GM12878 (cell line): ENCODE measurements at regions not wholly inside any gene's neighbourhood (a gene's known extent, or its start where the extent isn't known, plus 50 kb on each side); places are given as distances from the start of the nearest gene placed in this dataset.

Experiments
- ATAC-seq: fragments of 200-7000 bp; cut with Tn5 transposase; 3 replicates; pipeline ENCODE4 v1.9.1; 2020; ENCODE audit warnings: mild to moderate bottlenecking, moderate library complexity
- BruUV-seq: library from RNA; stranded (reverse); fragments of 400-500 nt; replicated peaks from 2 replicates; lab custom pipeline; 2021; lab: Mats Ljungman, UMichigan
- CTCF ChIA-PET: fragments of 300-600 bp; sonication (Branson Sonifier 250); formaldehyde crosslinking; extraction: SDS; loops from one replicate; lab custom pipeline; 2021; ENCODE audit warnings: inconsistent platforms; lab: Yijun Ruan, JAX
- POLR2A ChIA-PET: fragments of 350-600 bp; formaldehyde crosslinking; extraction: SDS; loops from one replicate; lab custom pipeline; 2021; ENCODE audit warnings: inconsistent platforms; lab: Charles Lee
- RAD21 ChIA-PET: fragments of 300-600 bp; sonication (Branson Sonifier 250); formaldehyde crosslinking; loops from one replicate; lab custom pipeline; 2023; ENCODE audit warnings: antibody characterized with exemption; ENCODE audit not compliant: unreplicated experiment; lab: Charles Lee
- SMC1A ChIA-PET: fragments of 300-600 bp; sonication (Branson Sonifier 250); formaldehyde crosslinking; loops from one replicate; lab custom pipeline; 2023; ENCODE audit not compliant: unreplicated experiment, uncharacterized antibody; lab: Charles Lee
- DNase-seq: peaks from one replicate; pipeline ENCODE4 v3.0.0-alpha.2; 2011; ENCODE audit warnings: low read depth, low spot score
- FAIRE-seq: peaks from 3 replicates; lab custom pipeline; 2011; peaks lifted over from hg19 to GRCh38; lab: Jason Lieb, UNC
- H2AFZ ChIP-seq: 2 replicates; pipeline ENCODE4 v1.6.0; 2011; ENCODE audit warnings: low read depth, low read length, control low read depth; ENCODE audit not compliant: control insufficient read depth
- H3K27ac ChIP-seq: 2 replicates; pipeline ENCODE4 v1.5.1; 2011; ENCODE audit warnings: control low read depth; ENCODE audit not compliant: control insufficient read depth, insufficient read depth
- H3K27me3 ChIP-seq, 2 experiments: replicated peaks in 1 of 2; 2 replicates each; pipeline versions ENCODE4 v1.6.0 to v1.6.1; 2011; ENCODE audit warnings: low read length in 1 of 2; ENCODE audit not compliant: control insufficient read depth in 2 of 2, insufficient read depth in 2 of 2
- H3K36me3 ChIP-seq, 2 experiments: 2 replicates each; pipeline ENCODE4 v1.5.1; 2011; ENCODE audit warnings: low read length in 1 of 2; ENCODE audit not compliant: control insufficient read depth in 2 of 2, insufficient read depth in 2 of 2
- H3K4me1 ChIP-seq: 2 replicates; pipeline ENCODE4 v1.6.1; 2011; ENCODE audit warnings: mild to moderate bottlenecking, low read length, moderate library complexity, mixed read lengths; ENCODE audit not compliant: control insufficient read depth, insufficient read depth
- H3K4me2 ChIP-seq: 2 replicates; pipeline ENCODE4 v1.6.0; 2011; ENCODE audit warnings: control low read depth; ENCODE audit not compliant: control insufficient read depth, insufficient read depth
- H3K4me3 ChIP-seq: fragments of 200-600 bp; sonication (generic); 2 replicates; pipeline ENCODE4 v1.5.1; 2016
- H3K79me2 ChIP-seq: 2 replicates; pipeline ENCODE4 v1.6.0; 2011; ENCODE audit warnings: low read length; ENCODE audit not compliant: control insufficient read depth, insufficient read depth
- H3K9ac ChIP-seq: 2 replicates; pipeline ENCODE4 v1.8.0; 2011; ENCODE audit warnings: low read length, control low read depth, mixed read lengths; ENCODE audit not compliant: control insufficient read depth, insufficient read depth
- H3K9me3 ChIP-seq: replicated peaks from 3 replicates; pipeline ENCODE4 v1.5.1; 2011; ENCODE audit warnings: mild to moderate bottlenecking, low read length; ENCODE audit not compliant: control insufficient read depth, insufficient read depth
- H4K20me1 ChIP-seq: 2 replicates; pipeline ENCODE4 v1.6.0; 2011; ENCODE audit not compliant: control insufficient read depth, insufficient read depth
- CREM ChIP-seq: IDR thresholded peaks from 2 replicates; pipeline ENCODE4 v1.6.1; 2014; ENCODE audit warnings: antibody characterized with exemption, low read depth
- HSF1 ChIP-seq: fragments of 150-350 bp; IDR thresholded peaks from 2 replicates; pipeline ENCODE4 v1.6.1; 2014; ENCODE audit warnings: mild to moderate bottlenecking, low read depth, low read length
- PAX5 ChIP-seq: IDR thresholded peaks from 2 replicates; pipeline ENCODE4 v1.6.1; 2011; ENCODE audit warnings: low read depth, low read length, borderline replicate concordance
- RAD21 ChIP-seq: IDR thresholded peaks from 2 replicates; pipeline ENCODE4 v1.6.1; 2011; ENCODE audit warnings: mild to moderate bottlenecking, low read depth, low read length, moderate library complexity; ENCODE audit not compliant: insufficient read depth
- TARDBP ChIP-seq: IDR thresholded peaks from 2 replicates; pipeline ENCODE4 v1.6.1; 2016; ENCODE audit warnings: borderline replicate concordance
- USF1 ChIP-seq: IDR thresholded peaks from 2 replicates; pipeline ENCODE4 v1.6.1; 2011; ENCODE audit warnings: borderline replicate concordance, low read depth, mild to moderate bottlenecking, moderate library complexity, mixed read lengths, low read length; ENCODE audit not compliant: insufficient read depth; ENCODE audit errors: extremely low read length
- WGBS: methylation state at CpG from one replicate; pipeline ENCODE4 v1.1.6; 2016; ENCODE audit warnings: low lambda C conversion rate; ENCODE audit not compliant: insufficient replicate concordance, insufficient coverage; ENCODE audit errors: missing lambda C conversion rate; 5-methylcytosine and 5-hydroxymethylcytosine counted together
- in situ Hi-C: fragments of 300-500 bp; cut with MboI; formaldehyde crosslinking; loops from 9 replicates; pipeline ENCODE4 v1.14.3; 2018; ENCODE audit warnings: mixed read lengths
- intact Hi-C: fragments of 100-400 bp; cut with micrococcal nuclease; formaldehyde crosslinking; loops from one replicate; pipeline ENCODE4 v1.14.2; 2022; ENCODE audit not compliant: unreplicated experiment

GRCh38 chr7:52006674-52007073 is 690.1 kb upstream of the COBL start:
- Histone ChIP-seq H3K9ac (no peak overlapping the region), H3K79me2 (no peaks in the 10 kb centered on the region), H3K9me3 (no peaks in the 10 kb centered on the region), H3K4me2 (no peak overlapping the region), H4K20me1 (no peaks in the 10 kb centered on the region), H2AFZ (no peak overlapping the region), H3K4me3 (no peak overlapping the region), H3K36me3 (no peaks in the 10 kb centered on the region), H3K4me1 (no peaks in the 10 kb centered on the region), H3K27ac (no peak overlapping the region), H3K27me3 (no peaks in the 10 kb centered on the region)
- intact Hi-C loops (no loop called here), in situ Hi-C loops (no loop called here)
- 5% methylated on average over 1 of the region's 1 CpG for WGBS
- ChIA-PET RAD21 (no interaction called here), CTCF (interaction anchor here (0.7 to 1.0 kb wide), 2 partner anchors 11 to 23 kb away, joined by 4 to 6 read pairs; no protein-coding TSS in a partner anchor), SMC1A (interaction anchor here (0.7 kb wide), 1 partner anchor 392 kb away, joined by 3 read pairs; no protein-coding TSS in a partner anchor), POLR2A (no interaction called here)
- TF ChIP-seq HSF1 (no peak), RAD21 (no peak), CREM (no peak), USF1 (no peak), TARDBP (no peak), PAX5 (no peak)
- DNase-seq (no peak), FAIRE-seq (no peak), ATAC-seq (no peak)
- BruUV-seq, result no TSS peak
